GM21737 (cell line): ENCODE measurements at regions not wholly inside any gene's neighbourhood (a gene's known extent, or its start where the extent isn't known, plus 50 kb on each side); places are given as distances from the start of the nearest gene placed in this dataset.
"Not testable (repeated sequence)": the region's sequence is repeated elsewhere in the genome, so short reads cannot be mapped to it uniquely, and the experiment has no call there.

Source experiments
- ATAC-seq: cut with Tn5 transposase; IDR thresholded peaks from one replicate; pipeline ENCODE4 v1.9.1; 2021; ENCODE audit warnings: mild to moderate bottlenecking, moderate library complexity; ENCODE audit not compliant: unreplicated experiment

DNA sequence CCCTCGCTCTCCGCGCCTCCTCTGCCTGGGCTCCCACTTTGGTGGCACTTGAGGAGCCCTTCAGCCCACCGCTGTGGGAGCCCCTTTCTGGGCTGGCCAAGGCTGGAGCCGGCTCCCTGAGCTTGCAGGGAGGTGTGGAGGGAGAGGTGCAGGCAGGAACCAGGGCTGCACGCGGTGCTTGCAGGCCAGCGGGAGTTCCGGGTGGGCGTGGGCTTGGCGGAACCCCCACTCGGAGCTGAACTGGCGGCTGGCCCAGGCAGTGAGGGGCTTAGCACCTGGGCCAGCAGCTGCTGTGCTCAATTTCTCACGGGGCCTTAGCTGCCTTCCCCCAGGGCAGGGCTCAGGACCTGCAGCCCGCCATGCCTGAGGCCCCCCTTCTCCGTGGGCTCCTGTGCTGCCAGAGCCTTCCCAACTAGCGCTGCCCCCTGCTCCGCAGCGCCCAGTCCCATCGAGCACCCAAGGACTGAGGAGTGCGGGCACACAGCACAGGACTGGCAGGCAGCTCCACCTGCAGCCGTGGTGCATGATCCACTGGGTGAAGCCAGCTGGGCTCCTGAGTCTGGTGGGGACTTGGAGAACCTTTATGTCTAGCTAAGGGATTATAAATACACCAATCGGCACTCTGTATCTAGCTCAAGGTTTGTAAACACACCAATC lies 200.2 kb upstream of the RIMS1 start:
- ATAC-seq, result not testable (repeated sequence)

DNA sequence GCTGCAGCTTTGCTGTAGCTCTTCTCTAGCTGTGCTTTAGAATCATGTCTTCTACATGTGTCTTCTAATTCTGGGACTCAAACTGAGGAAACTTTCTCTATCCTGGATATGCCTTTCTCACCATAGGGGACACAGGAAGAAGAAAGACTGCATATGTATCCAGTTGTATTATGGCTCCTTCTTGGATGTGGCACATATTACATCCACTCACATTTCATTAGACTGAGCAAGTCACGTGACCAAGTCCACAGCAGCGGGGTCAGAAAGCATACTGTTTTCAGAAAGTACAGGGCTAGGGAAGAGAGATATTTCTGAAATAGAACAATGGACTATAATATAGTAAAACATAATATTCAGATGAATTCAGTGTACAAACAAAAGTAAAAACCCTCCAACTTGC lies 187.6 kb upstream of the RIMS1 start:
- no peak for ATAC-seq

- ATAC-seq, result no peak
Measured at GRCh38 chr6:71706523-71706922, 179.8 kb upstream of the RIMS1 start.

DNA sequence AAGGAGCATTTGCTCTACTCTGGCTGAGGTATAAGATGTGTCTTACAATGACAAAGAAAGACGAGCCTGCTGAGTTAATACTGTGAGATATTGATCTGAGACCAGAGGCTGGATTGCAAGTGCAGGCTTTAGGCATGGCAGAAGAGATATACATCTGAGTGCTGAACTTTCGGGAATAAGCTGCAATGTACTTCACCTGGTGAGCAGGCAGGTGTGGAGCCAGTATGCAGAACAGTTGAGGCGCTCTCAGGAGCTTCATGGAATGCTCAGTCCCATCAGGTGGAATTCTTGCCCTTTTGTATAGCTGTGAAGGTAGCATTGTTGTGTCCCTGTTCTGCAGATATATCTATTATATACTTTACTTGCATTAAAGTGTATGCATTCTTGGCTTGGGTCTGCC lies 179.3 kb upstream of the RIMS1 start:
- ATAC-seq, result no peak

DNA sequence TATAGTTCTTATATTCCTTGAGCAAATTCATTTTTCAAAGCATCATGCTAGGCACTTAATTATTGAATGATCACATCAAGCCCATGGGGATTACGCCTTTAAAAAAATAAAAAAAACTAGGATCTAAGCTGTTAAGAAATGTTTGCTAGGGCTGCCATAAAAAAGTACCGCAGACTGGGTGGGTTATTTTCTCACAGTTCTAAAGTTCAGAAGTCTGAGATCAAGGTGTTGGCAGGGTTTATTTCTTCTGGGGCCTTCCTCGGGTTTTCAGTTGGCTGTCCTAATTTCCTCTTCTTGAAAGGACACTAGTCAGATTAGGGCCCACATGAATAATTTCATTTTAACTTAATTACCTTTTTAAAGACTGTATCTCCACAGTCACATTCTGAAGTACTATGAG lies 165.6 kb upstream of the RIMS1 start:
- ATAC-seq, result no peak

DNA sequence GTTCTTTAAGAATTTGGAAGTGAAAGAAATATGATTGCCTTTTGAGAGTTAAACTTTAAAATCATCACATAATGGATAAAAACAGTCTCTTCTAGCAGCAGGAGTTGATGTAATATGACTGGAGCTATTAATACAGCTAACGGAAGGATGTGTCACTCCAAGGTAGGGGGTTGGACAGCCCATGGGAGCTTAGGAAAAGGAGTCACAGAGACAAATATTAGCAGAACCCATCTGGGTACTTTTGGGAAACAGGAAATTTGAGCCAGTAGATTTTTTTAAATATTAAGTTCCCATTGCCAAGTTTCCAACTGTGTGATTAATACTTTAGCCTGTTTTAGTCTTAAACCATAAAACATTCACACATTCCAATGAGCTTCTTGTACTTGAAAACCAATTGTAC lies 164.7 kb upstream of the RIMS1 start:
- no peak for ATAC-seq

GRCh38 chr6:71722736-71723135 lies 163.6 kb upstream of the RIMS1 start:
- ATAC-seq, result no peak

- ATAC-seq, result no peak
Measured at GRCh38 chr6:71724456-71725125, 161.8 kb upstream of the RIMS1 start.

- ATAC-seq, result no peak
Measured at GRCh38 chr6:71725126-71725470, 161.3 kb upstream of the RIMS1 start.

DNA sequence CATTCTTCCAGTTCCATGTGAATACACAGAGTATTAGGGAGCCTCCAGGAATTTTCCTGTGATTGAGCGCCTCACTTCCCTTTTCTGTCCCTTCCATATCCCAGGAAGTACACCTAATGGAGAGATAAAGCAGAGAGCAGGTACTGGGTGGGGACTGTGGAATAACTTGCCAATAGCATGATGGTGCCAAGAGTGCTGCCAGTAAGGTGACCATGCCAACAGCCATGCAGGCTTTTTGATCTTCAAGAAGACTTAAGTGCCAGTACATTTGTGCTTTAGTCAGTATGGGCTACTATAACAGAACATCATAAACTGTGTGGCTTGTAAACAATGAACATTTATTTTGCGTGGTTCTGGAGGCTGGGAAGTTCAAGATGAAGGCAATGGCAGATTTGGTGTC lies 160.2 kb upstream of the RIMS1 start:
- ATAC-seq, result no peak

DNA sequence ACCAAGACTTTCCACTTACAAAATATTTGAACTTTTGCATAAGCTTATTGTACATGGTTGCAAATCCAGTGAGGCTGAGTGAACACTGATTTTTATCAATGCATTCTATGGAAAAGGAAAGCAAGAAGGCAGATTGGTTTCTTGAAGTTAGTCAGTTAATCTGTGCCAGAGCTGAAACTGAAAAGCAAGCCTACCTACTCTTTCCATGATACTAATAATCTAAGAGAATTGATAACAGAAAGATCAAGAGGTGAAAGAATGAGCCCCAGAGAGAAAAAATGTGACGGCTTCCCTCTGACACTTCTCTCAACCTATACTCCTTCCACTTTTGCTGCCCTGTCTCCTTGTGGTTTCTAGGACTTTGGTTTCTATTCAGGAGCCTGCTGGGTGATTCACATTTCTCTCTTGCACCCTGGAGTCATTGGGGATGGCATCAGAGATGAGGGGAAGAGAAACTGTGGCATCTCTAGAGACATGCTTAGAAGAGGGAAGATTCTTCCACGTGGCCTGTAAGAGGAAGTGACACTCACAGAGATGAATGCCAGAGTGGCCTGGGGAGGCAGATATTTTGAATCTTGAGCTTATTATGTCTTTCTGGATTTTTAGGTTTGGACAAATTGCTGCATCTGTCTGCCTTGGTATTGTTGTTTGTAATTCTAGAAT lies 158.6 kb upstream of the RIMS1 start:
- peak; percentile 89 for ATAC-seq

GRCh38 chr6:71730284-71730683 lies 156.1 kb upstream of the RIMS1 start:
- no peak for ATAC-seq

- ATAC-seq, result no peak
Measured at GRCh38 chr6:71733970-71734899, 152.1 kb upstream of the RIMS1 start.

- no peak for ATAC-seq
Measured at GRCh38 chr6:71737953-71738352, 148.4 kb upstream of the RIMS1 start.

DNA sequence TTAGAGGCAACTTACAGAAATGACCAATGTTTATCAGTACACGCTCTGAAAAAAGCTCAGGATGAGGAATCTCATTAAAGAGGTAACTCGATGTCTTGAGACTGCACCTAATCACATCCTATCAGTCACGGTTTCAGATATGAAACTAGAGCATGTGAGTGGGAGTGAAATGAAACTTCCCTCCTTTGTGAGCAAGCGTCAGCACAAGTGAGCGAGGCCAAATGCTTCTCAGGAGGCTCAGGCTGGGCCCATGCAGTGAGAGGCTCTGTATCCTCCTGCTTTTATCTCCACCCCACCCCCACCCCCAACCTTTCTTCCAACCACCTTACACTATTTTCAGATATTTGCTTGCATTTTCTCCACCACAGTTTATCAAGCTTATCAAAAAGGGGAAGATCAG lies 140.8 kb upstream of the RIMS1 start:
- ATAC-seq, result no peak

DNA sequence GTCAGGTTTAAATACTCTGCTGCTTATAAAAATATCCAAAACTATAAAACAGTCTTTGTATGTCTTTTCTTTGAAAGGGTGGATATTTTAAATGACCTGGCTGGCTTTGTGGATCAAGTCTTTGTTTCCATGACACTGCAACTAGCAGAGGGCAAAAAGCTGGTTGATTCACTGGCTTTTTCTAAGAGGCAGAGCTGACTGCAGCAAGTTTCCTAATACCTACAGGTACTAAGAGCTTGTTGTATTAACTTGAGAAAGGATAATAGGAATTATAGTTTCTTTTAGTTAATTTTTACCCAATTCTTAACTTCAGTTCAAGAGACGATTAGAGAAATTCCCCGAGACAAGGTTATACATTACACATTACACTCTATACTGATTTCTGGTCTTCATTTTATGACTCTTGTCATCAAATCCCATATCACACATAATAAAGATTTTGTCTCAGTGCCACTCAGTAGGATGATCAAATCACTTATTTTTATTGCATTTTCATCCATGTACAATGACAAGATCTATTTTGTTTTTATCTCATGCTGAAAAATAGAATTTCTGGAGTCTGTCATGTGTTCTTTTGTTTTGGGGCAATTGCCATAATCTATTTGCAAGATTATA lies 120.1 kb upstream of the RIMS1 start:
- ATAC-seq, result no peak

DNA sequence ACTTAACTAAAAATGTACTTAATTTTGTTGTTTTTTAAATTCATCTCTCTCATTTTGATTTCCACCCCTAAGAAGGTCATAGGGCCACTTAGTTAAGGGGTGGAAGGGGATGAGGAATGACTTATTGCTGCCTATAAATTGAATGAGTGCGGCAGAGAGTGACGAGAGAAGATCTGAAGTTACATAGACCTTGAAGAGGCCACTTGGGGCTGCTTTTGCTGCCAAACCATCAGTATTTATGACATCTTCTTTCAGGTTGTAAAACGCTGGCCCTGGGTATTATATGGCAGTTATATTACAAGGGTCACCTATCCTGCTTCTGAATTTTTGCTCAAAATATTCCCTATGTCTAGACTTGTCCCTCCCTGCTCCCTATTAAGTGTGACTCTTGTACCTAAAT lies 119.6 kb upstream of the RIMS1 start:
- ATAC-seq, result no peak

GRCh38 chr6:71768356-71768755 lies 118.0 kb upstream of the RIMS1 start:
- no peak for ATAC-seq

GRCh38 chr6:71808865-71809264 lies 77.5 kb upstream of the RIMS1 start:
- ATAC-seq, result no peak

GRCh38 chr6:71810880-71811279 lies 75.5 kb upstream of the RIMS1 start:
- no peak for ATAC-seq

DNA sequence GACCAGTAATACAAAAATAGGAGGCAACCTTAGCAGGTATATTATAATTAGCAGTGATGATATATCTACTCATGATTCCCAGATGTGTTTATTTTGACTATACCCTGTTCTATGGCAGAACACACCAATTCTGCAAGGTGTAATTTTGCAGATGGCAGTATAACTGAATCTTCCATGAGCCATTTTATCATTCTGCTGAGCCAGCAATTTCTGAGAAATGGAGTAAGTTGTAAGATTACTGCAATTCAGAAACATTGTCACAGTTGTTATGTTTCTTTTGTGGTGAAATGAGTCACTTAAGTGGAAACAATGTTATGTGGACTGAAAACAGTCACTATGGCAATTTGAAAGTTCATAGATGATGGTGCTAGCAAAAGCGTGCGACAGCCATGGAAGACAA lies 63.7 kb upstream of the RIMS1 start:
- ATAC-seq, result no peak
